ENCODE measurements at regions not wholly inside any gene's neighbourhood (a gene's known extent, or its start where the extent isn't known, plus 50 kb on each side); places are given as distances from the start of the nearest gene placed in this dataset.

DNA sequence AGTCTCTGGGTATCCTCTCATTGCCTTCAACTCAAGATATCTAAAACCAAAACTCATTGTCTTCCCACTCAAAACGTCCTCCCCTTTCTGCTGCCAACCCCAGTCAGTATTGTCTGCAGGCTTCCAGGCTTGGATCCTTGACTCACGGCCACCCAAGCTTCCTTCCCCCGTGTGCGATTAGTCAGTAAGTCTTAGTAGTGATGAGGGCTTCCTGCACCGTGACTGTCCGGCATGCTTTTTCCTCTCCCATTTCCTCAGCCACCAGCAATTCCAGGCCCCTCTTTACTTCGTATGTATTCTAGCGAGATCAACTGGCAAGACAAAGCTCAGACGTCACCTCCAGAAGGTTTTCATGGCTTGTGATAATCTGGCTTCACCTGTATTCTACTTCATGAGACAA lies 88.6 kb upstream of the DUSP22 start:
- TF ChIP-seq CTCF (IDR thresholded peaks at IDR 0.05) (no peak), POLR2A (IDR thresholded peaks at IDR 0.05) (no peak), EP300 (IDR thresholded peaks at IDR 0.05) (no peak), POLR2AphosphoS5 (IDR thresholded peaks at IDR 0.05) (no peak)

Data from sigmoid colon (tissue), 4 donors.